ENCODE measurements at regions not wholly inside any gene's neighbourhood (a gene's known extent, or its start where the extent isn't known, plus 50 kb on each side); places are given as distances from the start of the nearest gene placed in this dataset.
"Not testable (repeated sequence)": the region's sequence is repeated elsewhere in the genome, so short reads cannot be mapped to it uniquely, and the experiment has no call there.

DNA sequence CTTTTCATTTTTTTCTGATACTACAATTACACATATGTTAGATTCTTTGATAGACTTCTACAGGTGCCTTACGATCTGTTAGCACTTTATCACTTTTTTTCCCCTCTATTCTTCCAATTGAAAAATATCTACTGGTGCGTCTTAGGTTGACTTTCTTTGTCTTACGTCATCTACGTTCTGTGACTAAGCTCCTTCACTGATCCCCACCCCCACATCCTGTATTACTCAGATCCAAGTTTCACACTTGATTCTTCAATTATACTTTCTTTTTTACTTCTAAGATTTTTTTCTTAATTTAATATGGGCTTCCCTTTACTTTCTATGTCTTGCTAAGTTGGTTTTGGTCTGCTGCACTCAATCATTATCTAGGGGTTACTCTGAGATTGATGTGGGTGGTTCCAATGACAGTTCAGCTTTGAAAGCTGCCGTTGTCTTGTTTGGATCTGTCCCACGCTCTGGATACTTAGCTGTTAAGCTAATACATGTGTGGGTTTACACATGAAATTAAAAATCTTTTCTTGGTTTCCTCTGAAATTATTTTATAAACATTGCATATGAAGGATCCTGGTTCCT lies 1321.1 kb downstream of the RAPGEF2 start:
- TF ChIP-seq, protein P1, sequence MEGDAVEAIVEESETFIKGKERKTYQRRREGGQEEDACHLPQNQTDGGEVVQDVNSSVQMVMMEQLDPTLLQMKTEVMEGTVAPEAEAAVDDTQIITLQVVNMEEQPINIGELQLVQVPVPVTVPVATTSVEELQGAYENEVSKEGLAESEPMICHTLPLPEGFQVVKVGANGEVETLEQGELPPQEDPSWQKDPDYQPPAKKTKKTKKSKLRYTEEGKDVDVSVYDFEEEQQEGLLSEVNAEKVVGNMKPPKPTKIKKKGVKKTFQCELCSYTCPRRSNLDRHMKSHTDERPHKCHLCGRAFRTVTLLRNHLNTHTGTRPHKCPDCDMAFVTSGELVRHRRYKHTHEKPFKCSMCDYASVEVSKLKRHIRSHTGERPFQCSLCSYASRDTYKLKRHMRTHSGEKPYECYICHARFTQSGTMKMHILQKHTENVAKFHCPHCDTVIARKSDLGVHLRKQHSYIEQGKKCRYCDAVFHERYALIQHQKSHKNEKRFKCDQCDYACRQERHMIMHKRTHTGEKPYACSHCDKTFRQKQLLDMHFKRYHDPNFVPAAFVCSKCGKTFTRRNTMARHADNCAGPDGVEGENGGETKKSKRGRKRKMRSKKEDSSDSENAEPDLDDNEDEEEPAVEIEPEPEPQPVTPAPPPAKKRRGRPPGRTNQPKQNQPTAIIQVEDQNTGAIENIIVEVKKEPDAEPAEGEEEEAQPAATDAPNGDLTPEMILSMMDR (IDR thresholded peaks at IDR 0.05) = no peak
- TF ChIP-seq EP300 (IDR thresholded peaks at IDR 0.05) (no peak), POLR2A (IDR thresholded peaks at IDR 0.05) (no peak)
- H3K9me3 ChIP-seq = no peaks in the 10 kb centered on the region
- H3K4me1 ChIP-seq (ENCODE audit: insufficient read depth) = no peaks in the 10 kb centered on the region
- DNase-seq = no peak
- WGBS, 3 donors = 44 to 68% (median 45%) methylated on average over 6 of the region's 6 CpGs
- H3K27me3 ChIP-seq = no peaks in the 10 kb centered on the region
- H3K27ac ChIP-seq = no peak overlapping the region
- H3K36me3 ChIP-seq = no peaks in the 10 kb centered on the region
- intact Hi-C loops (cut with DNase I) = no loop called here
- H3K4me3 ChIP-seq = no peak overlapping the region

DNA sequence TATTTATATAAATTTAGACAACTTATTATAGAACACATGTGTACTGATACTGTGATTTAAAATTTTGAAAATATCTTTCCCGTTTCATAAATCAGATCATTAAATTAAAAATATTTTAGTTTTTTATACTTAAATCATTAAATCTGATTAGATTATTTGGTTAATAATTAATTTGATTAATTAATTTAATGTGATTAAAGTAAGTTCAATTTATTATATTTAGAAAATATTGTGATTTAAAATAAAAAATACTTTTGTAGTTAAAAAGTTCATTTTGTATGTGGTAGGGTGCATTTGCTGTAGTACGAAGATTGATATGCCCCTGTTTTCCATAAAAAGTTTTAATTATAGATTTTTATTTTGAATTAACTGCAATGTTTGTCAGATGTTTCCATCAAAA lies 1323.4 kb downstream of the RAPGEF2 start:
- H3K36me3 ChIP-seq = no peaks in the 10 kb centered on the region
- no peak for TF ChIP-seq POLR2A (IDR thresholded peaks at IDR 0.05)
- TF ChIP-seq, protein P1 (IDR thresholded peaks at IDR 0.05) = no peak
- TF ChIP-seq EP300 (IDR thresholded peaks at IDR 0.05) = no peak
- no peaks in the 10 kb centered on the region for H3K9me3 ChIP-seq
- DNase-seq = no peak
- WGBS, 3 donors = 82 to 86% (median 85%) methylated on average over 2 of the region's 2 CpGs
- H3K27ac ChIP-seq = no peak overlapping the region
- intact Hi-C loops (cut with DNase I) = no loop called here
- H3K4me1 ChIP-seq (ENCODE audit: insufficient read depth) = no peaks in the 10 kb centered on the region
- H3K27me3 ChIP-seq = no peaks in the 10 kb centered on the region
- no peak overlapping the region for H3K4me3 ChIP-seq

DNA sequence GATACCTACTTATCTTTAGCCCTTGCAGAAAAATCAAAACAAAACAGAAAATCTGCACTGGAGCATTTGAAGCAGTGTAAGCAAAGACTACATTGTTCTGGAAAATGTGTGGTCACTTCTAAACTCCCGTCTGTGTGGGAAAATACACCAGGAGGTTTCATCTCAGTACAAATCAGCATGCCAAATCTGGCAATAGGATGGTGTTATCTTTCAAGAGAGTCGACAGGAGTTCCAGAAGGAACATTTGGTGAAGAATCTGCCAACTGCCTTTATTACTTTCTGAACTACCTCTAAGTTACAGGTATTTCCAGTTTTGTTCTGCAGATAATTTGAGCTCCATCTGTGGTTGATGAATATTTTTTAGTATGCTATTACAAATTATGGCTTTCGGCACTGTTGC lies 1348.0 kb downstream of the RAPGEF2 start:
- no peak for DNase-seq
- intact Hi-C loops (cut with DNase I) = no loop called here
- Histone ChIP-seq H3K36me3 (no peaks in the 10 kb centered on the region), H3K9me3 (no peaks in the 10 kb centered on the region), H3K27ac (no peak overlapping the region), H3K4me3 (no peak overlapping the region), H3K27me3 (no peaks in the 10 kb centered on the region), H3K4me1 (ENCODE audit: insufficient read depth) (no peaks in the 10 kb centered on the region)
- 14 to 33% (median 15%) methylated on average over 3 of the region's 3 CpGs for WGBS, 3 donors
- TF ChIP-seq EP300 (IDR thresholded peaks at IDR 0.05) (no peak), POLR2A (IDR thresholded peaks at IDR 0.05) (no peak)
- TF ChIP-seq, protein P1 (IDR thresholded peaks at IDR 0.05) = no peak

DNA sequence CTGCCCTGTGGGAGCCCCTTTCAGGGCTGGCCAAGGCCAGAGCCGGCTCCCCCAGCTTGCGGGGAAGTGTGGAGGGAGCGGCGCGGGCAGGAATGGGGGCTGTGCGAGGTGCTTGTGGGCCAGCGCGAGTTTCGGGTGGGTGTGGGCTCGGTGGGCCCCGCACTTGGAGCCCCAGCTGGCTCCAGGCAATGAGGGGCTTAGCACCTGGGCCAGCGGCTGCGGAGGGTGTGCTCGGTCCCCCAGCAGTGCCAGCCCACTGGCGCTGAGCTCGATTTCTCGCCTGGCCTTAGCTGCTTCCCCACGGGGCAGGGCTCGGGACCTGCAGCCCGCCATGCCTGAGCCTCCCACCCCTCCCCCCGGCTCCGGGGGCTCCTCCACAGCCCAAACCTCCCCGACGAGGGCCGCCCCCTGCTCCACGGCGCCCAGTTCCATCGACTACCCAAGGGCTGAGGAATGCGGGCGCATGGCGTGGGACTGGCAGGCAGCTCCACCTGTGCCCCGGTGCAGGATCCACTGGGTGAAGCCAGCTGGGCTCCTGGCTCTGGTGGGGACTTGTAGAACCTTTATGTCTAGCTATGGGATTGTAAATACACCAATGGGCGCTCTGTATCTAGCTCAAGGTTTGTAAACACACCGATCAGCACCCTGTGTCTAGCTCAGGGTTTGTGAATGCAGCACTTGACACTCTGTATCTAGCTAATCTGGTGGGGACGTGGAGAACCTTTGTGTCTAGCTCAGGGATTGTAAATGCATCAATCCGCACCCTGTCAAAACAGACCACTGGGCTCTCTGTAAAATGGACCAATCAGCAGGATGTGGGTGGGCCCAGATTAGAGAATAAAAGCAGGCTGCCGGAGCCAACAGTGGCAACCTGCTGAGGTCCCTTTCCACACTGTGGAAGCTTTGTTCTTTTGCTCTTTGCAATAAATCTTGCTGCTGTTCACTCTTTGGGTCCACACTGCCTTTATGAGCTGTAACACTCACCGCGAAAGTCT lies 1379.1 kb downstream of the RAPGEF2 start:
- intact Hi-C loops (cut with DNase I); H3K4me3 ChIP-seq; H3K9me3 ChIP-seq; H3K4me1 ChIP-seq (ENCODE audit: insufficient read depth); DNase-seq; H3K27me3 ChIP-seq; H3K27ac ChIP-seq; H3K36me3 ChIP-seq: not testable (repeated sequence)
- 88 to 94% (median 91%) methylated on average over 29 to 39 of the region's 39 CpGs for WGBS, 3 donors

Data from ovary (tissue), 7 donors.